SW480 (cell line): ENCODE measurements at regions not wholly inside any gene's neighbourhood (a gene's known extent, or its start where the extent isn't known, plus 50 kb on each side); places are given as distances from the start of the nearest gene placed in this dataset.
"Not testable (repeated sequence)": the region's sequence is repeated elsewhere in the genome, so short reads cannot be mapped to it uniquely, and the experiment has no call there.

Experiments used
- DNase-seq: peaks from one replicate; pipeline ENCODE4 v3.0.0-alpha.2; 2016; ENCODE audit warnings: low spot score

DNA sequence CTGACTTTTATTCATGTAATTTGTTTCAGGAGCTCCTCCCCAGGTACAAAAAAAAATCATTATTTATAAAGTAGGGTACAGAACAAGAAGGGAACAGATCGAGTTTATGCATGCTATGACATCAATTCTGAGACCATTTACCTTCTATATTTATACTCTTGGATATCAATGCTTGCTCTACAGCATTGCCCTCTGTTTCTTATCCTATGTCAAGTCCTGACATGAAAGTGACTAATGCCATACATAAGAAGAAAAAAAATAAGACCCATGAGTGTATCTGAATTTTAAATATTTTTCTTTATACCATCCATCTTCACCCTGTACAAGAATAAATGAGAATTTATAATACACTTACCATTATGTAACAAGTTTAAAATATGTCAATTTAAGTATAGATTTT is 2016.3 kb upstream of the CDH9 start:
- no peak for DNase-seq

DNA sequence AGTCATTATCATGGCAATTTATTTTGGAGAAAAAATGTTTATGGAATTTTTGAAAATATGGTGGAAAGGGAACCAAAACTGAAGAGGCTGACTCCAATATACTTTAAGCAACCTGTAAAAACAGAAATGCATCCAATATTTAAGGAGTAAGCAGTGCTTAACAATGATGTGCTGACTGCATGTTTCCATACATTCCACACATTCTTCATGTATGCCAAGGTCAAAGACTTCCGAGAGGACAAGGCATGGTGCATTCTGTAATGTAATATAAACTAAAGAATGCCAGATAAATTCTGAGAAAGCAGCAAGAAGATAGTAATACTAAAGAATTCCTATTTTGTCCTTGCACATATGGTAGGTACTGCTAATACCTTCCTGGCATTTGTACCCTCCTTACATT is 2015.9 kb upstream of the CDH9 start:
- DNase-seq: no peak

DNA sequence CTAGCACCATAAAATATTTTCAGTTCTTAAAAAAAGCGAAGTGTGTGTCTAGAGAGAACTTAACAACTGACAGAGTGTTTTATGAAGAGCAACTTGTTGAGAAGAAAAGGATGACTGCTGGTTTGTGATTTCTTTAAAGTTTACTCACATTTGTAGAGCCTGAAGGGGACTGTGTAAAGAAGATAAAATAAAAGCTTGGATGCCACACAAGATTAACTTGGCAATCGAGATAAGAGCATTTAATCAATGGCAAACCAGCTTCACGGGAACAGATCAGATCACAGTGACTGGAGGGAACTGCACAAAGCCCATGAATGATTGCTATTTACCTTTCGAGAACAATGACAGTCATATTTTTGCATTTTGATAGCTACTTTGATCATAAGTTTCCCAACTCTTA is 2013.1 kb upstream of the CDH9 start:
- no peak for DNase-seq

DNA sequence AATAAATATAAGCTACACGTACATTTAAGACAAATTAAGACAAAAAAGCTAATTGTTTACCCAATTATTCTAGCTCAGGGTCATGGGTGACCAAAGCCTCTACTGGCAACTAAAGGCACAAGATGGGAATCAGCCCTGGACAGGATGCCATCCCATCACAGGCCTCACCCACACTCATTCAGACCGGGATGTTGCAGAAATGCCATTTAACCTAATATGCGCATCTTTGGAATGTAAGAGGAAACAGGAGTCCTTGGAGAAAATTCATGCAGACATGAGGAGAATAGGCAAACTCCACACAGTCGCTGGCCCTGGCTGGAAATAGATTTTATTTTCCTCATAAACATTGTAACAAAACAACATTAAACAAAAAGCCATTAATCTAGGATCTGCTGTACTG is 2003.8 kb upstream of the CDH9 start:
- DNase-seq: no peak

DNA sequence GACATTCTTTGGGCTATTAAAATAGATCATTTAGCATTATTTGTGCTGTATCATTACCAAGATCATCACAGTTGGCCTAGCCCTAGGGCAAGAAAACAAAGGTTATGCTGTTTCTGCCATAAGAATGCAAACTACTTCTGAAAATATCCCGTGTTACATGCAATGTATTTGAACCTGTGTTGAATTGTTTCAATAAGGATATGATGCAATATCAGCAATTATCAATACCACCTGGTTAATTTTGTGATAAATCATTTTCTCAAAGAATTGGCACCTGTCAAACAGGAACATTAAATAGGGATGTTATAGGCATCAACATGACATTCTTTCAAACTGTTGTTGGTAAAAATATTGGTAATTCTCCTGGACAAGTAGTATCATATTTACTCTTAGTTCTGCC is 2002.0 kb upstream of the CDH9 start:
- DNase-seq: no peak

DNA sequence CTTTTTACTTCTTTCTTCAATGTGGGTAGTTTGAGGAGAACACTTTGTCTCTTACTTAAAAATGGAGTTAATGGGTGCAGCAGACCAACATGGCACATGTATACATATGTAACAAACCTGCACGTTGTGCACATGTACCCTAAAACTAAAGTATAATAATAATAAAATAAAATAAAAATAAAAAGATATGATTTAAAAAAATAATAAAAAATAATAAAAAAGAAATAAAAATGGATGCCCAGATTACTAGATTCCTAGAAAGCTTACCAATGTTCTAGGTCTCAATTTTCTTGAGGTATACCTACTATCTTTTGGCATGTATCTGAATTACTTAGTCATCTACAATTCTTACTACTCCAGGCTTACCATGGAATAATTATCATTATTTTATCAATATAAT is 2001.6 kb upstream of the CDH9 start:
- no peak for DNase-seq

DNA sequence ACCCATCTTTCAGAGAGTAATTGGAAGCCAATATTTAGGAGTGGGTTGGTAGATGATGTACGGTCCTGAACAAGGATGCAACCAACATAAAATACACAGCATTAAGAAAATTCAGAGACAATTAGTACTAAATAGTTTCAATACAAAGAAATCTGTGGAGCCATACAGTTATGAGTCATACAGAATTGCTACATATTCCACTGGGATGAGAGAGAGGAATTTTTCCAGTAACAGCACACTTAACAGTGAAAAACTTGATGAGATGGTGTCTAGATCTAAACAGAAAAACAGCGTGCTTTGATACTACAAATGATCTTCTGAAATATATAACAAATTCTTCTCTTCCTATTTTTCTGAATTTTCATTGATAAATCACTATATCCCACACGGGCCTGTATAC is 1999.3 kb upstream of the CDH9 start:
- DNase-seq: no peak

DNA sequence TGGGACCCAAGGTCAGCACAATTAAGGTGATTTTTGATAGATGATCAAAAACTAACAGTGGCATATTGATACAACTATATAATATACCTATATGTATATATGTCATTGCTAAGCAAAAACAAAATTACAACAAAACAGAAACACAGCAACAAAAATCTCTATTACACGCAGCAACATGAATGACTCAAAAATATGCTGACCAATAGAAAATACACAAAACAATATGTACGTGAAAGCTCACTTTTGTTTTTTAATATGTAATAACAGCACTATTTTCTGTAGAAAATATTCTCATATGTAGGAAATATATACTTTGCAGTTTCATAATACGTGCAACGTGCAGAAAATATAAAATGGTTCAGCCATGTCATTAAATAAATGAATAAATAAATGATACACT is 1985.7 kb upstream of the CDH9 start:
- no peak for DNase-seq

DNA sequence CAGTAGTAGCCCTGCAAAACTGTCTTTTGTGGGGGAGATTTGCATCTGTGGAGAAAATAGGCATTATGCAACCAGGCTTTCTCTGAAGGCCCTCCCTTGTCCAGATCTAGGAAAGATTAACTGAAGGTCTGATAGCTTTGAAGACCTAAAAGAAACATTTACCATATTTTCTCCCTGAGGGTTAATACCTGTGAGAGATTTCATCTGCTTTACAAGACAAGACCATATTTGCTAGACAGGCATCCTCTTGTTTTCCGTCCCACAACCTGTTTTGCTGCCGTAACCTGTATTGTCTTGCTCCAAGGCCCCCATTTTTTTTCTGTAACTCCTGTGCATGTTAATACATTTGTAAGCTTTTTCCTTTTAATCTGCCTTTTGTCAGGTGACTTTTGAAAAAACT is 1985.2 kb upstream of the CDH9 start:
- DNase-seq: no peak

DNA sequence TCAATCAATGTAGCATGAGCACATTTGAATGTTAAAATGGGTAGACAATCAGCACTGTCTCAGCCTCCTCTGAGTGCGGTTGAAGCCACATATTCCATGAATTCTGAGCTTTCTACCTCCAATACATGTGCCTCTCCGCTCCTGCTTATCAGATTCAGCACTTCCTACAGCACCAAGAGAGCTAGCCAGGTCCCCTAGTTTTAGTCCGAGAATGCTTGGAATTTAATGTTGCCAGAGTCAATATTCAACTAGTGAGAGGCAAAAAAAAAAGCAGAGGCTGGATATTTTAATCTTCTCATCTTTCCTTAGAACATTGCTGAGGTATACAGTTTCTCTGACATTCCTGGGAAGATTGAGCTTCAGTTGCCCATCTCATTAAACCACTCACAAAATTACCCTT is 1979.1 kb upstream of the CDH9 start:
- DNase-seq: no peak

DNA sequence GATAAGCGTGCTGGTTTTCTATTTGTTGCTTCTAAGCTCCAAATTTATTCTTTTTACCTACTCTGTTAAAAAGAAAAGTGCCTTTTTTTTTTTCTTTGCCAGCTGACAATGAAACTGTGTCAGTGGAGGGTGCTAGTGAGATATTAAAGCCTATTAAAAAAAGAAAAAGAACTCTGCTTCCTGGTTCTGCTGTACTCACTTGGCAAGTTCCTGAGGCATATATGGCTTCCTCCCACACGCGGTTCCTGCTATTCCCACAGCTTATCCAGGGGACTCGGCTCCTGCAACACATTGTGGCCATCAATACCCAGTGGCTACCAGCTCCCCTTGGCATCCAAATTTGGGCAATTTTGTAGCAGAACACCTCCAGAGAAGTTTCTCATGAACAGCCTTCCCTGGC is 1977.7 kb upstream of the CDH9 start:
- DNase-seq: peak; percentile 6

DNA sequence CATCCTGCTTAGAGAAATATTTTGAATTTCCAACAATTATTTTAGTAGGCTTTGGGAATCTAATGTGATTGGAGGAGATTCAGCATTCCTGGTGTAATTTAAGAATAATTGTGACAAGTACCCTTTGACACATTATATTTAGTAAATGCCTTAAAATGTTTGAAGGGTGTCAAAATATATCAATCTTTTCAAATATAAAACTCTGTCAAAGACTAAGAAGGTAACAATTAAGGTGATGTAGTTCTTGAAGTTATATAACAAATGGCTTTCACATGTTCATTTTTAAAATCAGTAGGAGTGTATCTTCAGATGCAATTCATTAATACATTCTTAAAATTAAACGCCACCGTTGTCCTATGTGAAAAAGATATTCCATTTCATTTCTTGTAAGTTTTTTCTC is 1977.1 kb upstream of the CDH9 start:
- DNase-seq: no peak

DNA sequence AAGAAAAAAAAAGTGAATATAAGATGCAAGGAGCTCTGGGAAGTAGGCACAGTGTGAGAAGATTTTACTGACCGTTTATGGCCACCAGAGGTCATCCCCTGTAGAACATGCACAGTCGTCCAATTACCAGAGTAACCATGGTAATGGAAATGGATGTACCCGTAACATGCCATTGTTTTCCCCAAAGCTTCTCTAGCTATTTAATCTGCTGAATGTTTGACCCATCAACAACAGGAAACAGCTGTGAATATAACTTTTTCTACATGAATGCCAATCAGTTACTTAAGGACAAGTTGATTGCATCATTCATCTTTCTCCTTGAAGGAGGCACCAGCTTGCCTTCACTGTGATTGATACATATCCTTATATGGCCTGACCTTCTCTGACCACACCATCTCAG is 1967.0 kb upstream of the CDH9 start:
- no peak for DNase-seq

DNA sequence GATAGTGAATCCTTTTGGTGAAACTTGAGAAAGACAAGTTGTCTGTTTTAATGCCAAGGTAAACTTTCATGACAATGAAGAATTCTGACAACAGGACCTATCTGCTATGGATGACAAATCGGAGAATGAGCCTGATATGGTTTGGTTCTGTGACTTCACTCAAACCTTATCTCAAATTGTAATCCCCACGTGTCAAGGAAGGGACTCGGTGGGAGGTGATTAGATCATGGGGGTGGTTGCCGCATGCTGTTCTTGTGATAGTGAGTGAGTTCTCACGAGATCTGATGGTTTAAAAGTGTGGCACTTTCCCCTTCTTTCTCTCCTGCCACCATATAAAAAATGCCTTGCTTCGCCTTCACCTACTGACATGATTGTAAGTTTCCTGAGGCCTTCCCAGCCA is 1964.1 kb upstream of the CDH9 start:
- no peak for DNase-seq

DNA sequence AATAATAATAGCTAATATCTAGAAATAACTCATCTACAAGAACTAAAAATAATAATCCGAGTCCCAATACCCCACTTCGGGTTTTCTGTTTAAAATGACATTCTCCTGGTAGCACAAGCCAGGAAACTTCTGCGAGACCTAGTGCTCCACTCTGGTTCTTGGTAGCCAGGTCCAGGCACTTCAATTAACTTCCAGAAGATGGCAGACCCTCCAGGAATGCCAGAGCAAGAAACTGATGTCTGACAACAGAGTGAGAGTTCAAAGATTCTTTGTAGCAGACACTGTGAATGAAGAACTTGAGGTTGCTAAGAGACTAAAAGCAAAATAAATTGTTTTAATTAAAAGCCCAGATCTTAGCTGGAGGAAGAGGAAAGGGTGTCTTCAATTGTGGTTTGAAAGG is 1963.3 kb upstream of the CDH9 start:
- DNase-seq: no peak

DNA sequence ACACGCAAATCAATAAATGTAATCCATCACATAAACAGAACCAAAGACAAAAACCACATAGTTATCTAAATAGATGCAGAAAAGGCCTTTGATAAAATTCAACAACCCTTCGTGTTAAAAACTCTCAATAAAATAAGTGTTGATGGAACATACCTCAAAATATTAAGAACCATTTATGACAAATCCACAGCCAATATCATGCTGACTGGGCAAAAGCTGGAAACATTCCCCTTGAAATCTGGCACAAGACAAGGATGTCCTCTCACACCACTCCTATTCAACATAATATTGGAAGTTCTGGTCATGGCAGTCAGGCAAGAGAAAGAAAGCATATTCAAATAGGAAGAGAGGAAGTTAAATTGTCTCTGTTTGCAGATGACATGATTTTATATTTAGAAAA is 1946.3 kb upstream of the CDH9 start:
- DNase-seq: no peak

DNA sequence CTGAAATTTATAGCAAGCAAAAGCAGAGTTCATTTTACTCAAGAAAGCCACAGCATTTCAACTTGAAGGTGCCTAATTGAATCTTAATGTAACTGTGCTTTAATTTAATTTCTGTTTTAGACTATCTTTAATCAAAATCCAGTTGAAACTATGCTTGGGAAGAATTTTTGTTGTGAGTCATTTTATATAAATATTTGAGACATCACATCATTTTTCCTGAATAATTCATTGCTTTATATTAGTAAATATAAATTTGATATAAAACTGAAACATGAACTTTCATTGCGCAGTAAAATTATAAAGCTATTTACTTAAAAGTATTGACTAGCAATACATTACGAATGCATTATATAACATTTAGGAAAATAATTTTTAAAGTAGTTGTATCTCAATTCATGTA is 1937.1 kb upstream of the CDH9 start:
- no peak for DNase-seq

DNA sequence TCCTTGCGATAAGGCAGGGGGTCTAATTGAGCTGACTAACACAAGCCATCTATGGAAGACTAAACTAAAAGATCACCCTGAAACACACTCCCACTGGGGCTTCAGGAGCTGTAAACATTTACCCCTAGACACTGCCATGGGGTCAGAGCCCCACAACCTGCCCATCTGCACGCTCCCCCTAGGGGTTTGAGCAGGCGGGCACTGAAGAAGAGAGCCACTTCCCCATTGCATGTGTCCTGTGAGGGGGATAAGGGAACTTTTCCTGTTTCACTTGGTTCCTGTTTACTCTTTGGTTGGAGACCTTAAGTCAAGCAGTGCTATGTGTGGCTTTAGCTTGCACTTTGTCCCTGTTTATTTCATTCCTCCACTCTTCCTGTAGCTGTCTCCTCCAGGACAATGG is 1929.5 kb upstream of the CDH9 start:
- DNase-seq: no peak

DNA sequence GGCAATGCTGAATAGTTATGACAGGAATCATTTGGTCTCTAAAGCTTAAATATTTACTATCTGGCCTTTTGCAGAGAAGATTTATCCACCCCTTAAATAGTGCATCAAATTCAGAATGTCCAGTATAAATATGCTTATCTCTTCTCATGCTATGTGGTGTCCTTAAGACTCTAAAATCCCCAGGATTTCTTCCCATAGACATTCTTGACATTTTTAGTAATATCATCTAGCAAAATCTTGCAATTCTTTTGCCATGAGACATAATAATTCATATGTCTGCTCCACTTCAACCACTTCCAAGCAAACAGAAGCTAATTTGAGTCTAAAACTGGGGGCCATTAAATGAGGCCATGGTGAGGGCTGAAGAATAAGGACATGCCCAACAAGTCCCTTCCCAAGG is 1923.4 kb upstream of the CDH9 start:
- DNase-seq: no peak

DNA sequence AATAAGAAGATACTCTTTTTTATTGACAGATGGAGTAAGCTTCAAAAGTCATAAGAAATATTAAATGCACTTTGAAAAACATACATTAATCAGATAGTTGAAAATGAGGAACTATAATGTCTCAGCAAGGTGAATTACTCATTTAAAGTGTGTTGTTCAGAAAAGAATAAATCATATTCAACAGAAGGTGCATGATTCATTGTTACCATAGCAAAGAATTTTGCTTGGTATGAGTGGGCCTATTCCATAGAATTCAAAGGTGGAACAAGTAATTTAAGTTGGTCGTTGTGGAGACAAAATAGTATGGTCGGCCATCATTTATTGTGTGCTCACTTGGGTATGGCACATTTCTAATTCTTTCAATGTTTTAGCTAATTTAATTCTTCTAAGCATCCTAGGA is 1920.2 kb upstream of the CDH9 start:
- no peak for DNase-seq

DNA sequence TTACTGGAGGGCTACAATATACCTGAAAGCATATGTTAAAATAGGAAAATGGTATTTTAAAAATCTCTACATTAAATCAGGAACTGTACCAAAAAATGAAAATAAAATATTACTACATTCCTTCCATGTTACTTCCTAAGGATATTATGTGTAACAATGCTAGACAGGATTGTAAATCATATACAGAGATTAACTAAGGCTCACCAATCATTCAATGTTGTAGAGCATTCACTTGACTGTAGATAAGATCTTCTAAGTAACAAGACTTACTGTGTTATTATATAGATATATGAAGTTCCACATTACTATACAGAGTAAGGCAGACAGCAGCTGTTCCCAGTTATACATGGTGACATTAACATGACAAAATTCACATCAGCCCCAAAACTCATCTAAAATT is 1919.1 kb upstream of the CDH9 start:
- DNase-seq: no peak

DNA sequence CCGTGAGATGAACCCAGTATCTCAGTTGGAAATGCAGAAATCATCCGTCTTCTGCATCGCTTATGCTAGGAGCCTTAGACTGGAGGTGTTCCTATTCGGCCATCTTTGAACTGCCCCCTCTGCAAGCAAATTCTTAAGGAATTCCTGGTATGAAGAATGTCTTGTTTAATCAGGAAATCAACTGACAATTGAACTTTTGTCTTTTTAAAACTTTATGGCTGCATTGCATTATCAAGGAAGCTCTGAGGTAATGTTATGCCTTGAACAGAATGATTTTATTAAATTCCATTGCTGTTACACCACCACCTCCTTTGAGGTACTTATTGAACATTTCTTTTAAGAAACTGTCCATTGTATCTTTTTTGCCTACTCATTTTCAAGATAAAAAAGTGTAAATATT is 1915.7 kb upstream of the CDH9 start:
- no peak for DNase-seq

DNA sequence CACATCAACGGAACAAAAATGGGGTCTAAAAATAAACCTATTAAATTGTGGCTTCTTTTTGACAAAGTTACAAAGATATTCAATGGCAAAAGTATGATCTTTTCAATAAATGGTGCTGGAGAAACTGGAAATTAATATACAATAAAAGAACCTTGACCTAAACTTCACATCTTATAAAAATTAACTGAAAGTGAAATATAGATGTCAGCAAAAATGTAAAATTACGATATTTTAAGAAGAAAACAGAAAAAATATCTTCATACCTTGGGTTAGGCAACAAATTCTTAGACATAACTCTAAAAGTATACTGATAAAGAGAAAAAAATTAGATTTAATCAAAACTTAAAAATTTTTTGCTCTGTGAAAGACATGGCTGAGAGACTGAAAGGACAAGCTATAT is 1909.5 kb upstream of the CDH9 start:
- DNase-seq: no peak

DNA sequence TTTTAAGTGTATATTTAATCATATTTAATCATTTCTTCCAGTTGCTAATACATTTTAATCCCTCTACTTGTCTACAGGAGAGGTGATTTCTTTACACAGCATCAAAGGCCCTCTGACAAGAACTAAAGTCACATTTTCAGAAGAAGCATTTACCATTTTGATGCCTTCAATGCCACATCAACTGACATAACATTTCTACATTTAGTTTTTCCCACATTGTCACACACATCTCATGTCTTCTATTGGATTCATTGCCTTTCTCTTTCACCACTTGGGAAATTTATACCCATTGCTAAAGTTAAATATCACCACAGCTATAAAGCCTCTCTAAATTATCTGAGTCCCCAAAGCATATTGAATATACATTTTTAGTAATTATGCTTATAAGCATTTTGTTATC is 1907.5 kb upstream of the CDH9 start:
- no peak for DNase-seq

DNA sequence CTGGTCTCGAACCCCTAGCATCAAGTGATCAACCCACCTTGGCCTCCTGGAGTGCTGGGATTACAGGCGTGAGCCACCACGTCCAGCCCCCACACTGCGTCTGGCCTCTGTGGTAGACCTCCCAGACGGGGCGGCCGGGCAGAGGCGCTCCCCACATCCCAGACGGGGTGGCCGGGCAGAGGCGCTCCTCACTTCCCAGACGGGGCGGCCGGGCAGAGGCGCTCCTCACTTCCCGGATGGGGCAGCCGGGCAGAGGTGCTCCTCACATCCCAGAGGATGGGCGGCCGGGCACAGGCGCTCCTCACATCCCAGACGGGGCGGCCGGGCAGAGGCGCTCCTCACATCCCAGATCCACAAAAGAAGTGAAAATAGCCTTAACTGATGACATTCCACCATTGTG is 1891.0 kb upstream of the CDH9 start:
- not testable (repeated sequence) for DNase-seq
